WTC11 (cell line): ENCODE measurements at regions not wholly inside any gene's neighbourhood (a gene's known extent, or its start where the extent isn't known, plus 50 kb on each side); places are given as distances from the start of the nearest gene placed in this dataset.

ENCODE experiments used
- ATAC-seq: fragments of 200-7000 bp; cut with Tn5 transposase; 2 replicates; pipeline ENCODE4 v1.10.0; 2021; ENCODE audit warnings: mild to moderate bottlenecking, moderate library complexity
- CTCF ChIA-PET: fragments of 300-600 bp; sonication (Branson Sonifier 250); formaldehyde crosslinking; loops from one replicate; lab custom pipeline; 2021; ENCODE audit warnings: antibody characterized with exemption; lab: Charles Lee
- POLR2A ChIA-PET: fragments of 350-600 bp; sonication (Branson Sonifier 250); formaldehyde crosslinking; loops from one replicate; lab custom pipeline; 2021; ENCODE audit warnings: antibody characterized with exemption; lab: Charles Lee
- DNase-seq: peaks from one replicate; pipeline ENCODE4 v3.0.0; 2021; ENCODE audit warnings: low spot score
- H3K27ac Mint-ChIP-seq: 2 replicates; pipeline ENCODE4 v1.8.0; 2021; ENCODE audit warnings: mixed read lengths
- H3K27me3 Mint-ChIP-seq: 2 replicates; pipeline ENCODE4 v1.8.0; 2021; ENCODE audit warnings: low read depth, mild to moderate bottlenecking, moderate library complexity, mixed read lengths
- H3K36me3 Mint-ChIP-seq: 2 replicates; pipeline ENCODE4 v1.8.0; 2021; ENCODE audit warnings: mixed read lengths
- H3K4me1 Mint-ChIP-seq: 2 replicates; pipeline ENCODE4 v1.8.0; 2022; ENCODE audit warnings: mixed read lengths
- H3K4me3 Mint-ChIP-seq: 2 replicates; pipeline ENCODE4 v1.8.0; 2021; ENCODE audit warnings: mild to moderate bottlenecking, moderate library complexity, mixed read lengths
- H3K9me3 Mint-ChIP-seq: 2 replicates; pipeline ENCODE4 v1.8.0; 2021; ENCODE audit warnings: mixed read lengths
- AFF4 ChIP-seq: sonication (generic); formaldehyde crosslinking; IDR thresholded peaks from 2 replicates; pipeline ENCODE4 v1.8.1; 2023; ENCODE audit warnings: mild to moderate bottlenecking, missing genetic modification reagents, borderline replicate concordance
- ATF6 ChIP-seq: sonication (generic); formaldehyde crosslinking; IDR thresholded peaks from 2 replicates; pipeline ENCODE4 v1.8.1; 2023; ENCODE audit warnings: mild to moderate bottlenecking, missing genetic modification reagents
- CBFB ChIP-seq: sonication (generic); formaldehyde crosslinking; IDR thresholded peaks from 2 replicates; pipeline ENCODE4 v1.8.1; 2022; ENCODE audit warnings: mild to moderate bottlenecking, low read depth, missing genetic modification reagents
- CDX4 ChIP-seq: fragments of 250-450 bp; sonication (Bioruptor Pico); IDR thresholded peaks from 2 replicates; pipeline ENCODE4 v1.9.0; 2021; ENCODE audit warnings: moderate library complexity, mild to moderate bottlenecking, inconsistent platforms, borderline replicate concordance
- CREB1 ChIP-seq: sonication (generic); formaldehyde crosslinking; IDR thresholded peaks from 2 replicates; pipeline ENCODE4 v1.8.0; 2023; ENCODE audit warnings: mild to moderate bottlenecking, missing genetic modification reagents
- EMX1 ChIP-seq: fragments of 250-450 bp; sonication (Bioruptor Pico); IDR thresholded peaks from 2 replicates; pipeline ENCODE4 v1.8.0; 2021; ENCODE audit warnings: mild to moderate bottlenecking
- FOXK1 ChIP-seq: sonication (generic); formaldehyde crosslinking; IDR thresholded peaks from 2 replicates; pipeline ENCODE4 v1.8.0; 2022; ENCODE audit warnings: mild to moderate bottlenecking, moderate library complexity, missing genetic modification reagents
- JAZF1 ChIP-seq: fragments of 250-450 bp; sonication (Bioruptor Pico); IDR thresholded peaks from 2 replicates; pipeline ENCODE4 v1.9.0; 2021; ENCODE audit warnings: moderate library complexity, mild to moderate bottlenecking, inconsistent platforms
- NFYB ChIP-seq: sonication (generic); formaldehyde crosslinking; conservative IDR thresholded peaks from 2 replicates; pipeline ENCODE4 v1.8.0; 2022; ENCODE audit warnings: low read depth, missing genetic modification reagents
- PRDM15 ChIP-seq: sonication (generic); formaldehyde crosslinking; IDR thresholded peaks from 2 replicates; pipeline ENCODE4 v1.8.0; 2022; ENCODE audit warnings: missing genetic modification reagents
- PRRX2 ChIP-seq: fragments of 250-450 bp; sonication (Bioruptor Pico); IDR thresholded peaks from 2 replicates; pipeline ENCODE4 v1.8.0; 2021; ENCODE audit warnings: mild to moderate bottlenecking
- SMAD4 ChIP-seq: sonication (generic); formaldehyde crosslinking; IDR thresholded peaks from 2 replicates; pipeline ENCODE4 v1.8.0; 2022; ENCODE audit warnings: mild to moderate bottlenecking, missing genetic modification reagents
- TP53 ChIP-seq: sonication (generic); formaldehyde crosslinking; IDR thresholded peaks from 2 replicates; pipeline ENCODE4 v1.8.1; 2023; ENCODE audit warnings: mild to moderate bottlenecking, missing genetic modification reagents
- ZNF219 ChIP-seq: sonication (generic); formaldehyde crosslinking; IDR thresholded peaks from 2 replicates; pipeline ENCODE4 v1.8.0; 2023; ENCODE audit warnings: missing genetic modification reagents, mild to moderate bottlenecking, borderline replicate concordance
- TF ChIP-seq, protein P1 (sequence below): sonication (generic); formaldehyde crosslinking; IDR thresholded peaks from 2 replicates; pipeline ENCODE4 v1.8.0; 2023; ENCODE audit warnings: mild to moderate bottlenecking, missing genetic modification reagents

DNA sequence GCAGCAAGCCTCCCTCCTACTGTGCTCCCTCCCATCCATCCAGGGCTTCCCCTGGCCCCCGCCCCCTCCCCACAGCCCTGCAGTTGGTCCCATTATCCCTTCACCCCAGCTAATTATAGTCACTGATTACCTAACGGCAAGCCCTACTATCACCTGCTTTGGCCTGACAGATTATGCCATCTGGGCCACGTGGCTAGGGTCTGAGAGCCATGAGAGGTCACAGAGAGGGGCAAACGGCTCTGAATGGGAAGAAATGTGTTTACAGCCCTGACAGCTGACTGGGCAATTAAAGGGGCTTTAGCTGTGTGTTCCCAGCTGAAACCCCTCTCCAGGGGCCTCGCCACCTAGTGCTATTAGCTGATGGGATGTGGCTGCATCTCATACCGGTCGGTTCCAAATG, 134.4 kb upstream of the CPEB2 start:
- ATAC-seq (peak; percentile 12; the same call in 1 of the 2 replicates), DNase-seq (no peak)
- Mint-ChIP-seq H3K27me3 (peaks cover 11% of the 10 kb centered on the region), H3K4me1 (peaks cover 21% of the 10 kb centered on the region), H3K9me3 (no peaks in the 10 kb centered on the region), H3K27ac (no peak overlapping the region), H3K4me3 (no peak overlapping the region), H3K36me3 (no peaks in the 10 kb centered on the region)
- ChIA-PET POLR2A (no interaction called here), CTCF (interaction anchor here (0.6 to 1.7 kb wide), 2 partner anchors 30 to 562 kb away, joined by 4 to 6 read pairs; no protein-coding TSS in a partner anchor)
- TF ChIP-seq EMX1 (CRISPR knock-in tag) (no peak), CBFB (CRISPR knock-in tag) (no peak)

- no peak for DNase-seq
- CTCF ChIA-PET, result interaction anchor here (1.7 kb wide), 1 partner anchor 31 kb away, joined by 4 read pairs; no protein-coding TSS in a partner anchor
- POLR2A ChIA-PET, result no interaction called here
- no peaks in the 10 kb centered on the region for H3K9me3 Mint-ChIP-seq
- no peak overlapping the region for H3K27ac Mint-ChIP-seq
- peaks cover 16% of the 10 kb centered on the region for H3K27me3 Mint-ChIP-seq
- ATAC-seq, result no peak
- no peaks in the 10 kb centered on the region for H3K36me3 Mint-ChIP-seq
- no peak overlapping the region for H3K4me3 Mint-ChIP-seq
- peaks cover 21% of the 10 kb centered on the region for H3K4me1 Mint-ChIP-seq
- no peak for TF ChIP-seq ATF6 (CRISPR knock-in tag)
- no peak for TF ChIP-seq FOXK1
- TF ChIP-seq JAZF1, result no peak
- TF ChIP-seq PRRX2, result no peak
- no peak for TF ChIP-seq AFF4 (CRISPR knock-in tag)
- no peak for TF ChIP-seq ZNF219 (CRISPR knock-in tag)
- TF ChIP-seq CDX4 (CRISPR knock-in tag), result no peak
- no peak for TF ChIP-seq NFYB
- TF ChIP-seq, protein P1, sequence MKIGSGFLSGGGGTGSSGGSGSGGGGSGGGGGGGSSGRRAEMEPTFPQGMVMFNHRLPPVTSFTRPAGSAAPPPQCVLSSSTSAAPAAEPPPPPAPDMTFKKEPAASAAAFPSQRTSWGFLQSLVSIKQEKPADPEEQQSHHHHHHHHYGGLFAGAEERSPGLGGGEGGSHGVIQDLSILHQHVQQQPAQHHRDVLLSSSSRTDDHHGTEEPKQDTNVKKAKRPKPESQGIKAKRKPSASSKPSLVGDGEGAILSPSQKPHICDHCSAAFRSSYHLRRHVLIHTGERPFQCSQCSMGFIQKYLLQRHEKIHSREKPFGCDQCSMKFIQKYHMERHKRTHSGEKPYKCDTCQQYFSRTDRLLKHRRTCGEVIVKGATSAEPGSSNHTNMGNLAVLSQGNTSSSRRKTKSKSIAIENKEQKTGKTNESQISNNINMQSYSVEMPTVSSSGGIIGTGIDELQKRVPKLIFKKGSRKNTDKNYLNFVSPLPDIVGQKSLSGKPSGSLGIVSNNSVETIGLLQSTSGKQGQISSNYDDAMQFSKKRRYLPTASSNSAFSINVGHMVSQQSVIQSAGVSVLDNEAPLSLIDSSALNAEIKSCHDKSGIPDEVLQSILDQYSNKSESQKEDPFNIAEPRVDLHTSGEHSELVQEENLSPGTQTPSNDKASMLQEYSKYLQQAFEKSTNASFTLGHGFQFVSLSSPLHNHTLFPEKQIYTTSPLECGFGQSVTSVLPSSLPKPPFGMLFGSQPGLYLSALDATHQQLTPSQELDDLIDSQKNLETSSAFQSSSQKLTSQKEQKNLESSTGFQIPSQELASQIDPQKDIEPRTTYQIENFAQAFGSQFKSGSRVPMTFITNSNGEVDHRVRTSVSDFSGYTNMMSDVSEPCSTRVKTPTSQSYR, result no peak
- no peak for TF ChIP-seq PRDM15 (CRISPR knock-in tag)
- no peak for TF ChIP-seq CREB1 (CRISPR knock-in tag)
- TF ChIP-seq SMAD4 (CRISPR knock-in tag), result no peak
- TF ChIP-seq TP53, result no peak
Observed at GRCh38 chr4:14868426-14869395, 133.6 kb upstream of the CPEB2 start.
